ENCODE measurements at regions not wholly inside any gene's neighbourhood (a gene's known extent, or its start where the extent isn't known, plus 50 kb on each side); places are given as distances from the start of the nearest gene placed in this dataset.

DNA sequence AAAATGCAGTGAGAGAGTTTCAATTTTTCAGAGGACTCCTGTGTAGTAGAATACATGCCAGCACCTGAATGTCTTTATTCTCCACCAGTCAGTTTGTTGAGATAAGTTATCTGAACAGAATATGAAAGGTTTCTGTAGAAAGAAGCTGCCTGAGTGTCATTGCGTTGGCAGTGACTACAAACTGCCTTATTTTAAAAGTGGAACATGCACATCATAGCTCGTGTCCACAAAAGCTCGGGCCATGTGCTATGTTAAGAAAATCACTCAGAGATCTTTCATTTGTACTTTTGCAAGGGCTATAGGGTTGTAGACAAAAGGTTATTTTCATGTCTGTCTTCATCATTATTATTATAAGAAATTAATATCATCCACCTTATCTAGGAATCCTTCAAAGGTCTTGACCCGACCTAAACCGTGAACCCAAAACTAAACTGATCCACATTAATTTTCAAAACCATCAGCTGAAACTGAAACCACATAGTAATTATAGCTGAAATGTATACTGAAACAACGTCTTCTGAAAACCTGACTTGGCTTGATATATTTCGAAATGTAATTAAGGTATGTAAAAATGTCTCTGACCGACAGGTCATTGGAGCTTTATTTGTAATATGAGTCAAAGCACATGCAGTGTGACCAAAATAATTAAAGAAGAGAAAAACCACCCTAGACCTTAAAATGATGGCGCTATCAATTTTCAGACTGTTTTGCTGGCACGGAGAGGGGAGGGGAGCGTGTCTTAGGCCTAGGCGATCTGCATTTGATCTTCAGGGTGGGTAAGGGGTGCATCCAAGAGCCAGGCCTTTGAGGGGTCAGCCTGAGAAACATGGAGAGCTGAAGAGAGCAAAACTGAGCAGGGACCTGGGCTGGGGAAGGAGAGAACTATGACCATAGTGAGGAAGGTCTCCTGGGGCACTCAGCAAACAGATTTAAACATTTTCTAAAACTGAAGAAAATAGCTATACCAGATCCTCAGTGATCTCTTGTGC lies 232.1 kb downstream of the SOX11 start:
- TF ChIP-seq CTCF (IDR thresholded peaks at IDR 0.05) (no peak), POLR2A (IDR thresholded peaks at IDR 0.05) (no peak)

Data from right lobe of liver (tissue), 4 donors.